ENCODE measurements at regions not wholly inside any gene's neighbourhood (a gene's known extent, or its start where the extent isn't known, plus 50 kb on each side); places are given as distances from the start of the nearest gene placed in this dataset.

DNA sequence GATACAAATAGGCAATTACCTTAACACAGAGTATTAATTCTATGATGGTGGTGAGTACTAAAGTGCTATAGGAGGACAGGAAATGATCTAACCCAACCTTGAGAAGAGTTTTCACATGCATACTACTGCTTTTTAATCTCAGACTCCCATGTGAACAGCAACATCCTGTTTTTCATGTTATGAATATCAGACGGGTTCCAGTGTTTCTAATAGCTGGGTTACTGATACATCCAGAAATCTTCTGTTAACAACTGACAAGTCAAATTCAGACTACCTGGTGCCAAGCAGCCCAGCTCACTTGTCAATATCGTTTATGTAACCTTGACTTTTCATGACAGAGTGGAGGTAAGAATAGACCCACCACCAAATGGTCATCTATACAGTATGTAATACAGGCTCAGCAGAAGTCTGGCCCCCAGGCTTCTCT lies 220.2 kb upstream of the COL8A1 start:
- TF ChIP-seq, protein P1, sequence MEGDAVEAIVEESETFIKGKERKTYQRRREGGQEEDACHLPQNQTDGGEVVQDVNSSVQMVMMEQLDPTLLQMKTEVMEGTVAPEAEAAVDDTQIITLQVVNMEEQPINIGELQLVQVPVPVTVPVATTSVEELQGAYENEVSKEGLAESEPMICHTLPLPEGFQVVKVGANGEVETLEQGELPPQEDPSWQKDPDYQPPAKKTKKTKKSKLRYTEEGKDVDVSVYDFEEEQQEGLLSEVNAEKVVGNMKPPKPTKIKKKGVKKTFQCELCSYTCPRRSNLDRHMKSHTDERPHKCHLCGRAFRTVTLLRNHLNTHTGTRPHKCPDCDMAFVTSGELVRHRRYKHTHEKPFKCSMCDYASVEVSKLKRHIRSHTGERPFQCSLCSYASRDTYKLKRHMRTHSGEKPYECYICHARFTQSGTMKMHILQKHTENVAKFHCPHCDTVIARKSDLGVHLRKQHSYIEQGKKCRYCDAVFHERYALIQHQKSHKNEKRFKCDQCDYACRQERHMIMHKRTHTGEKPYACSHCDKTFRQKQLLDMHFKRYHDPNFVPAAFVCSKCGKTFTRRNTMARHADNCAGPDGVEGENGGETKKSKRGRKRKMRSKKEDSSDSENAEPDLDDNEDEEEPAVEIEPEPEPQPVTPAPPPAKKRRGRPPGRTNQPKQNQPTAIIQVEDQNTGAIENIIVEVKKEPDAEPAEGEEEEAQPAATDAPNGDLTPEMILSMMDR (conservative IDR thresholded peaks at IDR 0.05 in 1 of 2, IDR thresholded peaks at IDR 0.05 in 1 of 2; ENCODE audit: low read depth in 1 of 2, low read length in 2 of 2) = no peak
- no peak for TF ChIP-seq EZH2 (IDR thresholded peaks at IDR 0.05; ENCODE audit: low read length, missing control alignments)
- H4K20me1 ChIP-seq (ENCODE audit: control insufficient read depth, extremely low read depth, insufficient read depth, low read length) = no peaks in the 10 kb centered on the region
- no peak overlapping the region for H3K4me2 ChIP-seq (ENCODE audit: extremely low read depth, insufficient read depth, low read length)
- no peaks in the 10 kb centered on the region for H3K79me2 ChIP-seq (ENCODE audit: control insufficient read depth, insufficient read depth, low read length)
- no peaks in the 10 kb centered on the region for H3K9me3 ChIP-seq (ENCODE audit: control insufficient read depth, insufficient read depth, low read depth, low read length)
- H3K27ac ChIP-seq (ENCODE audit: insufficient read depth, low read length) = no peak overlapping the region
- no peaks in the 10 kb centered on the region for H3K27me3 ChIP-seq (ENCODE audit: control insufficient read depth, insufficient read depth, low read length)
- no peak overlapping the region for H2AFZ ChIP-seq (ENCODE audit: low read length)
- DNase-seq (ENCODE audit: low read depth in 2 of 2) = no peak
- no peak overlapping the region for H3K4me3 ChIP-seq (replicated peaks in 1 of 4; ENCODE audit: control extremely low read depth in 1 of 4, insufficient read depth in 1 of 4, low read depth in 3 of 4, low read length in 4 of 4)
- peaks cover 1% of the 10 kb centered on the region for H3K4me1 ChIP-seq (ENCODE audit: control insufficient read depth, extremely low read depth, insufficient read depth, low read length)
- H3K36me3 ChIP-seq (ENCODE audit: control insufficient read depth, insufficient read depth, low read length) = no peaks in the 10 kb centered on the region
- no peak overlapping the region for H3K9ac ChIP-seq (ENCODE audit: insufficient read depth, low read length)

DNA sequence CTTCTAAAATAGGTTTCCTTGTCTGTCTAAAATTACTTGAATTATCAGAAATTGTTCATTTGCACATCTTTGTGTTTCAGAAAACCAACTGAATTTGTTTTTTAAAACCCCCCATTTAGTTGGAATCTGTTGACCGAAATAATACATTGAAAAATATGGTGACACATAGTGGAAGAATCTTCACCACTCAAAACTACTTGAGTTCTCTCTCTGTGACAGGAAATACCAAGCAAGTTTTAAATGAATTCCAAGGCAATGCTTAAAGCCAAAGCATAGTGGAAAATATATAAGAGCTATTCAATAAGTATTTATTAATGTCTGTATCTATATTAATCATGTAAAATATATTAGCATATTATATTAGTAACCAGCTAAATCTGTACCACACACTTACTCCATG lies 224.9 kb upstream of the COL8A1 start:
- Histone ChIP-seq H3K4me1 (ENCODE audit: control insufficient read depth, extremely low read depth, insufficient read depth, low read length) (peaks cover 9% of the 10 kb centered on the region), H3K4me3 (replicated peaks in 1 of 4; ENCODE audit: control extremely low read depth in 1 of 4, insufficient read depth in 1 of 4, low read depth in 3 of 4, low read length in 4 of 4) (no peak overlapping the region), H3K79me2 (ENCODE audit: control insufficient read depth, insufficient read depth, low read length) (no peaks in the 10 kb centered on the region), H4K20me1 (ENCODE audit: control insufficient read depth, extremely low read depth, insufficient read depth, low read length) (no peaks in the 10 kb centered on the region), H3K27me3 (ENCODE audit: control insufficient read depth, insufficient read depth, low read length) (no peaks in the 10 kb centered on the region), H3K36me3 (ENCODE audit: control insufficient read depth, insufficient read depth, low read length) (no peaks in the 10 kb centered on the region), H3K27ac (ENCODE audit: insufficient read depth, low read length) (peak overlapping the region; percentile 65), H2AFZ (ENCODE audit: low read length) (no peak overlapping the region), H3K4me2 (ENCODE audit: extremely low read depth, insufficient read depth, low read length) (peak overlapping the region; percentile 25), H3K9ac (ENCODE audit: insufficient read depth, low read length) (no peak overlapping the region), H3K9me3 (ENCODE audit: control insufficient read depth, insufficient read depth, low read depth, low read length) (no peaks in the 10 kb centered on the region)
- no peak for TF ChIP-seq EZH2 (IDR thresholded peaks at IDR 0.05; ENCODE audit: low read length, missing control alignments)
- TF ChIP-seq, protein P1 (conservative IDR thresholded peaks at IDR 0.05 in 1 of 2, IDR thresholded peaks at IDR 0.05 in 1 of 2; ENCODE audit: low read depth in 1 of 2, low read length in 2 of 2) = no peak
- DNase-seq (ENCODE audit: low read depth in 2 of 2) = peak; percentile 52 to 80

- Histone ChIP-seq H3K36me3 (ENCODE audit: control insufficient read depth, insufficient read depth, low read length) (no peaks in the 10 kb centered on the region), H2AFZ (ENCODE audit: low read length) (no peak overlapping the region), H3K9ac (ENCODE audit: insufficient read depth, low read length) (no peak overlapping the region), H3K9me3 (ENCODE audit: control insufficient read depth, insufficient read depth, low read depth, low read length) (no peaks in the 10 kb centered on the region), H3K27ac (ENCODE audit: insufficient read depth, low read length) (peak overlapping the region; percentile 15), H3K4me3 (replicated peaks in 1 of 4; ENCODE audit: control extremely low read depth in 1 of 4, insufficient read depth in 1 of 4, low read depth in 3 of 4, low read length in 4 of 4) (no peak overlapping the region), H3K4me2 (ENCODE audit: extremely low read depth, insufficient read depth, low read length) (no peak overlapping the region), H3K4me1 (ENCODE audit: control insufficient read depth, extremely low read depth, insufficient read depth, low read length) (peaks cover 9% of the 10 kb centered on the region), H3K79me2 (ENCODE audit: control insufficient read depth, insufficient read depth, low read length) (no peaks in the 10 kb centered on the region), H3K27me3 (ENCODE audit: control insufficient read depth, insufficient read depth, low read length) (no peaks in the 10 kb centered on the region), H4K20me1 (ENCODE audit: control insufficient read depth, extremely low read depth, insufficient read depth, low read length) (no peaks in the 10 kb centered on the region)
- TF ChIP-seq EZH2 (IDR thresholded peaks at IDR 0.05; ENCODE audit: low read length, missing control alignments) = no peak
- TF ChIP-seq, protein P1 (conservative IDR thresholded peaks at IDR 0.05 in 1 of 2, IDR thresholded peaks at IDR 0.05 in 1 of 2; ENCODE audit: low read depth in 1 of 2, low read length in 2 of 2) = no peak
- DNase-seq (ENCODE audit: low read depth in 2 of 2) = peak; percentile 37 to 90
Observed at GRCh38 chr3:99410789-99411311, 227.5 kb upstream of the COL8A1 start.
